GM12864 (cell line): ENCODE measurements at regions not wholly inside any gene's neighbourhood (a gene's known extent, or its start where the extent isn't known, plus 50 kb on each side); places are given as distances from the start of the nearest gene placed in this dataset.

ENCODE experiments used
- DNase-seq: peaks from one replicate; pipeline ENCODE4 v3.0.0-alpha.2; 2011; ENCODE audit warnings: low read depth
- H3K4me3 ChIP-seq: 2 replicates; pipeline ENCODE4 v1.5.1; 2011; ENCODE audit warnings: mild to moderate bottlenecking, low read depth, low read length, control low read depth
- TF ChIP-seq, protein P1 (sequence below): IDR thresholded peaks from 2 replicates; pipeline ENCODE4 v1.5.1; 2011; ENCODE audit warnings: low read depth, mild to moderate bottlenecking, moderate library complexity, low read length, control low read depth, inconsistent platforms; ENCODE audit errors: missing control alignments

DNA sequence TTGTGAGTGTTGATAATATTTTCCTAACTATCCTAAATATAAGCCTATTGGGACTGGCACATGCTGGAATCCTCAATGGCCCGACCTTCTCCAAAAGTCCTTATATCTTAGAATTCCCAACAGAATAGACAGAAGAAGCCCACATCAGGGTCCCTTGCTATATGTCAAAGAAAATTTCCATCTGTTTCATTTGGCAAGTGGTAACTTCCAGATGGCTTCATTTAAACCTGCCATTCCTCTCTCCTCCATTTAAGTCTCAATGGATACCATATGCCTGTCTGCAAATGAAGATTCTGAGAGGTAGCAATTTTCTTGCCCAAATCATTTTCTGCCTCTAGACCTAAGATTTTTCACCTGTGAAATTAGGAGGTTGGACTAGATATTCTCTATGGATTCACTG, 73.1 kb upstream of the KCNA4 start:
- no peak overlapping the region for H3K4me3 ChIP-seq
- TF ChIP-seq, protein P1, sequence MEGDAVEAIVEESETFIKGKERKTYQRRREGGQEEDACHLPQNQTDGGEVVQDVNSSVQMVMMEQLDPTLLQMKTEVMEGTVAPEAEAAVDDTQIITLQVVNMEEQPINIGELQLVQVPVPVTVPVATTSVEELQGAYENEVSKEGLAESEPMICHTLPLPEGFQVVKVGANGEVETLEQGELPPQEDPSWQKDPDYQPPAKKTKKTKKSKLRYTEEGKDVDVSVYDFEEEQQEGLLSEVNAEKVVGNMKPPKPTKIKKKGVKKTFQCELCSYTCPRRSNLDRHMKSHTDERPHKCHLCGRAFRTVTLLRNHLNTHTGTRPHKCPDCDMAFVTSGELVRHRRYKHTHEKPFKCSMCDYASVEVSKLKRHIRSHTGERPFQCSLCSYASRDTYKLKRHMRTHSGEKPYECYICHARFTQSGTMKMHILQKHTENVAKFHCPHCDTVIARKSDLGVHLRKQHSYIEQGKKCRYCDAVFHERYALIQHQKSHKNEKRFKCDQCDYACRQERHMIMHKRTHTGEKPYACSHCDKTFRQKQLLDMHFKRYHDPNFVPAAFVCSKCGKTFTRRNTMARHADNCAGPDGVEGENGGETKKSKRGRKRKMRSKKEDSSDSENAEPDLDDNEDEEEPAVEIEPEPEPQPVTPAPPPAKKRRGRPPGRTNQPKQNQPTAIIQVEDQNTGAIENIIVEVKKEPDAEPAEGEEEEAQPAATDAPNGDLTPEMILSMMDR: no peak
- DNase-seq: no peak

DNA sequence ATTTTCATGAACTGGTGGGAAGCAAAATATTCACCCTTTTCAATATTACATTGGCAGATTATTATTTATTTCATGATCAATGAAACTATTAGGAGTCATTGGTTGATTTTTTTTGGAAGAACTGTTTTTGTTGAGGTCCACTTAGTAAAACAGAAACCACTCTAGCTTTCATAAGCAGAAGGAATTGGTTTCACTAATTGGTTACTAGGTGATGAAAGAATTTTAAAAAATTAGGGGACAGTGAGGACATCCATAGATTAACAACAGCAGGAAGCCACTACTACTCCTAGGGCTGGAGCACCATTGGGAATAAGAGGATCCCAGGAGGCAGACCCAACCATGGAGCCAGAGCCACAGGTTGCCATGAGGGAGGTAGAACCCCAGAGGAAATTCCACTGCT, 74.4 kb upstream of the KCNA4 start:
- no peak for DNase-seq
- H3K4me3 ChIP-seq: no peak overlapping the region
- TF ChIP-seq, protein P1: no peak

DNA sequence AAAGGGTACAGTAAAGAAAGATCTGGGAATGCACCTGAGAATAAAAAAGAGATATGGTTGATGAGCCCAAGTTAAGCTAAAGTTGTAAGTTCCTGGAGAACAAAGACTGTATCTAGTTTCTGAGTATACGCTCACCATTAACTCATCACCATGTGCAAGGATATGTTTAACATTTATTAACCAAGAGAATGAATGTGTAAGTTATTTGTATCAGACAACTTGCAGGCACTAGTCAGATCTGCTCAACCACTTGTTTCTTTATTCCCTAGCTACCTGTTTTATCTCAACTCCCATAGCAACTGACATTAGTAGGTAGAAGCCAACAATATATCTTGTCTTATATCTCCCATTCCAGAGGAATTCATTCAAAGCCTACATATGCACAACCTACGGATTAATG, 74.9 kb upstream of the KCNA4 start:
- no peak overlapping the region for H3K4me3 ChIP-seq
- no peak for DNase-seq
- TF ChIP-seq, protein P1: no peak

DNA sequence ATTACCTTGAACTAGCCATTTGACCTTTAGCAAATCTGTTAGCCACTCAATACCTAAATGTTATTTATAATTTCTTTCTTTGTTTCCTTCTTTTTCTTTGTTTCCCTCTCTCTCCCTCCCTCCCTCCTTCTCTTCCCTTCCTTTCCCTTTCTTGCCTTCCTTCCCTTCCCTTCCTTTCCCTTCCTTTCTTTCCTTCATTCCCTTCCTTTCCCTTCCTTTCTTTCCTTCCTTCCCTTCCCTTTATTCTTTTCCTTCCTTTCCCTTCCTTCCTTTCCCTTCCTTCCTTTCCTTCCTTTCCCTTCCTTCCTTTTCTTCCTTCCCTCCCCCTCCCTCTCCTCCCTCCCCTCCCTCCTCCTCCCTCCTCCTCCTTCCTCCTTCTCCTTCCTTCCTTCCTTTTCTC, 75.7 kb upstream of the KCNA4 start:
- no peak for DNase-seq
- no peak overlapping the region for H3K4me3 ChIP-seq
- TF ChIP-seq, protein P1: no peak

DNA sequence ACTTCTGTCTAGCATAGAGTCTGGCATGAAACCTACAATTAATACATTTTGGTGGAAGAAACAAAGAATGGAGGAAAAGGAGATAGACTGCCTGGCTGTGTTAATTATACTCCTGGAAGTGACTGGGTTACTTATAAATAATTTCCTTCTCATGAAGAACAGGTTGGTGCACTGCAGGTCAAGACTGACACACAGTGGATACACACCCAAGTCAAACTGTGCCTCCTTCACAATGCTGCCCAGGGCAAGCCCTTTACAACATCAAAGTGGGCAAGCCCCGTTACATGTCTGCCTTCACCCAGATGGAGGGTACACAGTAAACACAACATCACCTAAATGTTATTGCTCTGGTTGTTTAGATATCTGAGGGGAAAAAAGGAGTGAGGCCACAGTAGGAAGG, 83.7 kb upstream of the KCNA4 start:
- TF ChIP-seq, protein P1: no peak
- no peak overlapping the region for H3K4me3 ChIP-seq
- no peak for DNase-seq

DNA sequence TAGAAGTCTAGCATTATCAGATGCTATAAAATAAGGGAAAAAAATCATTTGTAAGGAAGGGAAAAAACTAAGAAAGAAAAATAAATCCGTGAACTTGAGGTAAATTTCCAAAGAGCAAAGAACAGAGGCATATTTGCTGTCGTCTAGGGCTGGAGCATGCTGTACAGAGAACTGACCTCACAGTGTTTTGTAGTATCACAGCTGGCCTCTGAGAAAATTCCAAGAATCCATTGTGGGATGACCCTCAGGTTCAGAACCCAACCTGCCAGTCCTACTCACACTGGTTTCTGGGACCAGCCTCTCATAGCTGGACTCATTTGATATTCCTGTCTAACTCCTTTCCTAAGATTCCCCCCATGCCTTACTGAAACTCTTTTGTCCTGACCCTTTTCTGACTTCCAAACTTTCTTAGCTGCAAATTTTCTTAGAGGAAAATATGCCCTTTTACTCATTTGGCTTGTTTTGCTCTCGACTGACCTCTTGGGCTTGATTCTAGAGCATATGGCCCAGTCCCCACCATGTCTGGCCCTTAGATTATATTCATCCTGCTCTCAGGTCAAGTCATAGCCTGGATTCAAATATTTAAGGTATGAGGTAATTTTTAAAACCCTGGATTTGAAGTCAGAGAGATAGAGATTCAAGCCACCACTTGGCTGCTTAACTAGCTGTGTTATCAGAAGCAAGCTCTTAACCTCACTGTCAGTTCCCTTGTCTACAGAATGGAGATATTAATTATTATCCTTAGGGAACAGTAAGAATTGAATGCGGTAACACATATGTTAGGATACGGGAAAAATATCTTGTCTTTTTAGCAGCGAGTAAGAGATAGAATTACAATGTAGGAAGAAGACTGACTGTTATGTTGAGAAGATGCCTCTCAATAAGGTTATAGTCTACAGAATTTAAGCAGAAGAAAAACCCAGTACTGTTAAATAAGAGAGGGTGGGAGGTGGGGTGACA, 89.7 kb upstream of the KCNA4 start:
- H3K4me3 ChIP-seq: no peak overlapping the region
- no peak for DNase-seq
- TF ChIP-seq, protein P1: no peak

DNA sequence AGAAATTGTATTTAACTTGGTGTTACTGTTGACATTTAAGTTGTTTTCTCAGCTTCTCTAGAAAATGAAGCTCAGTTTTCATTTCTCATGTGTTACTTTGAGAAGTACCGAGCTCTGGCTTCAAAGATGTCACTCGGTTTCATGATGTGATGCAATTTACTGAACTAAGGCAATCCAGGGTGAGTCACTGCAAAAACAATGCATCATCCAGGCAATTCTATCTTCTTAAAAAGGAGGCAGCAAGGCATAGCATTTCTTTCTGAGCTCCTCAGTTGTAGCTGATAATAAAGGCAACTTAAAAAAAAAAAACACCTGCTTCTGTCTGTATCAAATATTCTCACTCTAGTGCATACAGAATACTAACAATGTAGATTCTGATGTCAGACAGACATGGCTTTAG, 91.1 kb upstream of the KCNA4 start:
- TF ChIP-seq, protein P1: no peak
- no peak overlapping the region for H3K4me3 ChIP-seq
- no peak for DNase-seq
